HepG2 (cell line): ENCODE measurements at regions not wholly inside any gene's neighbourhood (a gene's known extent, or its start where the extent isn't known, plus 50 kb on each side); places are given as distances from the start of the nearest gene placed in this dataset.

Source experiments
- ARNT2 ChIP-seq: sonication (generic); formaldehyde crosslinking; IDR thresholded peaks from 2 replicates; pipeline ENCODE4 v1.8.0; 2022; ENCODE audit warnings: mild to moderate bottlenecking, low read depth, missing genetic modification reagents, moderate library complexity
- BCL6 ChIP-seq: IDR thresholded peaks from 2 replicates; pipeline ENCODE4 v1.6.1; 2016; ENCODE audit warnings: missing genetic modification reagents, missing compliant biosample characterization
- BRD4 ChIP-seq: sonication (generic); formaldehyde crosslinking; IDR thresholded peaks from 2 replicates; pipeline ENCODE4 v1.4.0; 2020; ENCODE audit warnings: missing genetic modification reagents
- EP300 ChIP-seq, 3 experiments: sonication (generic) in 1 of 3; formaldehyde crosslinking in 1 of 3; IDR thresholded peaks; 2 replicates each; pipeline versions ENCODE4 v1.5.1 to v1.6.1; 2011 to 2020; ENCODE audit warnings: low read depth in 2 of 3, low read length in 2 of 3, borderline replicate concordance in 1 of 3, improper control_type of control experiment in 1 of 3, mild to moderate bottlenecking in 1 of 3, missing genetic modification reagents in 1 of 3, moderate library complexity in 1 of 3
- NR2C2 ChIP-seq: sonication (generic); formaldehyde crosslinking; IDR thresholded peaks from 2 replicates; pipeline ENCODE4 v1.4.0; 2020; ENCODE audit warnings: missing genetic modification reagents, mild to moderate bottlenecking, moderate library complexity, borderline replicate concordance
- RXRA ChIP-seq: sonication (generic); formaldehyde crosslinking; IDR thresholded peaks from 2 replicates; pipeline ENCODE4 v1.5.1; 2020; ENCODE audit warnings: missing genetic modification reagents
- SKI ChIP-seq: fragments of 450-650 bp; IDR thresholded peaks from one replicate; pipeline ENCODE4 v1.6.1; 2018; ENCODE audit warnings: mild to moderate bottlenecking; ENCODE audit not compliant: partially characterized antibody
- TFDP2 ChIP-seq: sonication (generic); formaldehyde crosslinking; IDR thresholded peaks from 2 replicates; pipeline ENCODE4 v1.4.0; 2020; ENCODE audit warnings: missing genetic modification reagents
- ZBTB10 ChIP-seq: sonication (generic); formaldehyde crosslinking; IDR thresholded peaks from 2 replicates; pipeline ENCODE4 v1.4.0; 2020; ENCODE audit warnings: missing genetic modification reagents, borderline replicate concordance
- ZBTB7A ChIP-seq: sonication (generic); formaldehyde crosslinking; IDR thresholded peaks from 2 replicates; pipeline ENCODE4 v1.8.0; 2022; ENCODE audit warnings: mild to moderate bottlenecking, missing genetic modification reagents
- ZNF407 ChIP-seq: sonication (generic); formaldehyde crosslinking; IDR thresholded peaks from one replicate; pipeline ENCODE4 v1.5.1; 2020; ENCODE audit warnings: mild to moderate bottlenecking, missing genetic modification reagents; ENCODE audit errors: not compliant biosample characterization
- ZNF724P ChIP-seq: sonication (generic); formaldehyde crosslinking; IDR thresholded peaks from 2 replicates; pipeline ENCODE4 v1.8.0; 2022; ENCODE audit warnings: missing genetic modification reagents, borderline replicate concordance
- ZNF777 ChIP-seq: sonication (generic); formaldehyde crosslinking; IDR thresholded peaks from 2 replicates; pipeline ENCODE4 v1.4.0; 2020; ENCODE audit warnings: missing genetic modification reagents
- TF ChIP-seq, protein P1 (sequence below): sonication (generic); formaldehyde crosslinking; IDR thresholded peaks from 2 replicates; pipeline ENCODE4 v1.4.0; 2020; ENCODE audit warnings: missing genetic modification reagents

GRCh38 chr22:46061501-46062231 lies 84.7 kb upstream of the WNT7B start (continued):
- TF ChIP-seq, protein P1, sequence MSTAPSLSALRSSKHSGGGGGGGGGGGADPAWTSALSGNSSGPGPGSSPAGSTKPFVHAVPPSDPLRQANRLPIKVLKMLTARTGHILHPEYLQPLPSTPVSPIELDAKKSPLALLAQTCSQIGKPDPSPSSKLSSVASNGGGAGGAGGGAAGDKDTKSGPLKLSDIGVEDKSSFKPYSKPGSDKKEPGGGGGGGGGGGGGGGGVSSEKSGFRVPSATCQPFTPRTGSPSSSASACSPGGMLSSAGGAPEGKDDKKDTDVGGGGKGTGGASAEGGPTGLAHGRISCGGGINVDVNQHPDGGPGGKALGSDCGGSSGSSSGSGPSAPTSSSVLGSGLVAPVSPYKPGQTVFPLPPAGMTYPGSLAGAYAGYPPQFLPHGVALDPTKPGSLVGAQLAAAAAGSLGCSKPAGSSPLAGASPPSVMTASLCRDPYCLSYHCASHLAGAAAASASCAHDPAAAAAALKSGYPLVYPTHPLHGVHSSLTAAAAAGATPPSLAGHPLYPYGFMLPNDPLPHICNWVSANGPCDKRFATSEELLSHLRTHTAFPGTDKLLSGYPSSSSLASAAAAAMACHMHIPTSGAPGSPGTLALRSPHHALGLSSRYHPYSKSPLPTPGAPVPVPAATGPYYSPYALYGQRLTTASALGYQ (CRISPR knock-in tag): peak; percentile 86
- TF ChIP-seq ZNF724P (CRISPR knock-in tag) (no peak), ZNF777 (CRISPR knock-in tag) (peak; percentile 62), ZBTB7A (CRISPR knock-in tag) (0 out of 2 replicates have a peak, but pooled peaks have one; percentile 20), TFDP2 (CRISPR knock-in tag) (peak; percentile 49; the same call in 1 of the 2 replicates), RXRA (CRISPR knock-in tag) (peak; percentile 35; the same call in 1 of the 2 replicates), BCL6 (CRISPR knock-in tag) (peak; percentile 93), NR2C2 (peak; percentile 54), EP300 (IDR thresholded peaks at IDR 0.05; ENCODE audit: low read depth in 2 of 2, low read length in 2 of 2) (peak in 1 of 2 experiments; percentile 47; a peak in 1 of 4 replicates), EP300 (CRISPR knock-in tag; IDR thresholded peaks at IDR 0.05; ENCODE audit: borderline replicate concordance) (no peak), SKI (peak; percentile 13), ZNF407 (CRISPR knock-in tag) (no peak), ARNT2 (CRISPR knock-in tag) (0 out of 2 replicates have a peak, but pooled peaks have one; percentile 35), ZBTB10 (CRISPR knock-in tag) (peak; percentile 35; the same call in 1 of the 2 replicates), BRD4 (CRISPR knock-in tag) (no peak)
